ENCODE measurements at regions not wholly inside any gene's neighbourhood (a gene's known extent, or its start where the extent isn't known, plus 50 kb on each side); places are given as distances from the start of the nearest gene placed in this dataset.

DNA sequence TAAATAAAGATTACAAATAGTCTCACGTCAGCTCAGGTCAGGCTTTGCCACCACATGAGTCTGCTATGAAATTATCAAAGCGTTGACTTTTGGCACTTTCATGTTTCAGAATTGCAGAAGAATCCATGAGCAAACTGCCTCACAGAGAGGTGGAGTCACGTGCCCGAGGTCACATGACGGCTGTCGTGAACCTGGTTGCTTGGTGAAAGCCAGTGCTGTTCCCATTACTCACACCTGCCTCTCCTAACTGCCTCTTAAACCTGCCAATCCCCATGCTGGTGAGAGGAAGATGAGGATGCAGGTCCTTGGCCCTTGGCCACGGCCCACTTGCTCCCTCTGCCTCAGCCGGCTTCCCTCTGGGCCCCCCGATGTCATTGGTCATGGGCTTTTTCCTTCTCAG lies 272.7 kb downstream of the BCL11B start:
- POLR2A ChIA-PET = no interaction called here

More for the DNA sequence above, 272.7 kb downstream of the BCL11B start:
- FAIRE-seq = no peak
- Histone ChIP-seq H3K9me3 (replicated peaks; ENCODE audit: control insufficient read depth, insufficient read depth, low read length) (peaks cover 2% of the 10 kb centered on the region), H3K27ac (ENCODE audit: insufficient read depth, low read depth, low read length) (no peak overlapping the region), H3K36me3 (ENCODE audit: control insufficient read depth in 2 of 2, extremely low read depth in 1 of 2, insufficient read depth in 2 of 2, low read length in 2 of 2) (no peaks in the 10 kb centered on the region), H3K9me1 (replicated peaks; ENCODE audit: control insufficient read depth, extremely low read depth, insufficient read depth, low read length) (no peaks in the 10 kb centered on the region), H4K20me1 (replicated peaks; ENCODE audit: control insufficient read depth, extremely low read depth, insufficient read depth, low read length) (no peaks in the 10 kb centered on the region), H3K4me1 (ENCODE audit: control insufficient read depth, extremely low read depth, insufficient read depth, low read length) (no peaks in the 10 kb centered on the region), H3K4me2 (ENCODE audit: insufficient read depth, low read length) (no peak overlapping the region), H3K27me3 (ENCODE audit: control insufficient read depth in 2 of 2, insufficient read depth in 2 of 2, low read length in 2 of 2) (no peaks in the 10 kb centered on the region), H3K79me2 (ENCODE audit: control insufficient read depth, insufficient read depth, low read length) (no peaks in the 10 kb centered on the region), H3K9ac (replicated peaks; ENCODE audit: extremely low read depth, insufficient read depth, low read length) (no peak overlapping the region), H2AFZ (ENCODE audit: low read depth, low read length) (no peak overlapping the region), H3K4me3 (replicated peaks in 1 of 3; ENCODE audit: insufficient read depth in 1 of 3, low read depth in 1 of 3, low read length in 3 of 3) (no peak overlapping the region)
- CTCF ChIA-PET = no interaction called here
- no peak for DNase-seq (ENCODE audit: low read depth, low spot score)
- BruUV-seq (replicated peaks) = no TSS peak
- intact Hi-C loops (cut with micrococcal nuclease) (no loop called here), dilution Hi-C loops (cut with MboI; ENCODE audit: extremely low pct_ligation_motif_present, low sequenced_read_pairs) (no loop called here)
- TF ChIP-seq POLR2AphosphoS5 (IDR thresholded peaks at IDR 0.05; ENCODE audit: insufficient read depth, low read depth, low read length) (no peak), MYC (IDR thresholded peaks at IDR 0.05; ENCODE audit: low read depth, low read length) (no peak), POLR2A (IDR thresholded peaks at IDR 0.05; ENCODE audit: low read depth, low read length) (no peak), EZH2 (IDR thresholded peaks at IDR 0.05; ENCODE audit: borderline replicate concordance, low read depth, low read length, severe bottlenecking) (no peak), FOS (IDR thresholded peaks at IDR 0.05; ENCODE audit: borderline replicate concordance, insufficient read depth, low read length) (no peak), GATA2 (IDR thresholded peaks at IDR 0.05; ENCODE audit: insufficient read depth, insufficient read length, low read depth, low read length) (no peak), CTCF (IDR thresholded peaks at IDR 0.05; ENCODE audit: extremely low read depth in 1 of 2, insufficient read depth in 1 of 2, low read depth in 1 of 2, low read length in 2 of 2) (no peak), JUN (IDR thresholded peaks at IDR 0.05; ENCODE audit: borderline replicate concordance, insufficient read depth, insufficient read length, low read depth) (no peak)
- TF ChIP-seq, protein P1, sequence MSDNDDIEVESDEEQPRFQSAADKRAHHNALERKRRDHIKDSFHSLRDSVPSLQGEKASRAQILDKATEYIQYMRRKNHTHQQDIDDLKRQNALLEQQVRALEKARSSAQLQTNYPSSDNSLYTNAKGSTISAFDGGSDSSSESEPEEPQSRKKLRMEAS (IDR thresholded peaks at IDR 0.05; ENCODE audit: insufficient read depth, insufficient read length) = no peak
